SH-SY5Y (cell line): ENCODE measurements at regions not wholly inside any gene's neighbourhood (a gene's known extent, or its start where the extent isn't known, plus 50 kb on each side); places are given as distances from the start of the nearest gene placed in this dataset.

Source experiments
- GATA2 ChIP-seq: IDR thresholded peaks from 2 replicates; pipeline ENCODE4 v1.6.1; 2011; ENCODE audit warnings: mild to moderate bottlenecking, low read depth, low read length
- GATA3 ChIP-seq: IDR thresholded peaks from 2 replicates; pipeline ENCODE4 v1.6.1; 2011; ENCODE audit warnings: low read depth, mild to moderate bottlenecking, low read length, moderate library complexity

DNA sequence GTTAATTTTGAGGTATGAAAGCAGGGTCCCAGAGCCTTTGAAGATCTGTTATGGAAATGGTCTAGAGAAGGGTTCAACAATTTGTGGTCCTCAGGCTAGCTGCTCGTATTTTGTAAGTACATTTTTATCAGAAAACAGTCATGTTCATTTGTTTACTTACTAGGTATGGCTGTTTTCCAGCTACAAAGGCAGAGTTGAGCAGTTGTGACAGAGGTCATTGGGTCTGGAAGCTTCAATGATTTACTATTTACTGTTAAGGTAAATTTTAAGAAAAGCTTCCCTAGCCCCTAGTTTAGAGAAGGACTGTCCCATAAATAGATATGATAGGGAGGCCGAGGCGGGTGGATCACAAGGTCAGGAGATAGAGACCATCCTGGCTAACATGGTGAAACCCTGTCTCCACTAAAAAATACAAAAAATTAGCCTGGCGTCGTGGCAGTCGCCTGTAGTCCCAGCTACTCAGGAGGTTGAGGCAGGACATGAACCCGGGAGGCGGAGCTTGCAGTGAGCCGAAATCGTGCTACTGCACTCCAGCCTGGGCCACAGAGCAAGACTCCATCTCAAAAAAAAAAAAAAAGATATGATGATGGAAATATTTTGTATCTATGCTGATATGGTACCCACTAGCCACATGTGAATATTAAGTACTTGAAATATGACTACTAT lies 538.4 kb upstream of the CITED2 start:
- no peak for TF ChIP-seq GATA2
- TF ChIP-seq GATA3, result no peak

- no peak for TF ChIP-seq GATA3
- no peak for TF ChIP-seq GATA2
These were observed 535.5 kb upstream of the CITED2 start for GRCh38 chr6:139909992-139910391.

- TF ChIP-seq GATA3, result no peak
- TF ChIP-seq GATA2, result no peak
These were observed 531.1 kb upstream of the CITED2 start for GRCh38 chr6:139905404-139906052.

DNA sequence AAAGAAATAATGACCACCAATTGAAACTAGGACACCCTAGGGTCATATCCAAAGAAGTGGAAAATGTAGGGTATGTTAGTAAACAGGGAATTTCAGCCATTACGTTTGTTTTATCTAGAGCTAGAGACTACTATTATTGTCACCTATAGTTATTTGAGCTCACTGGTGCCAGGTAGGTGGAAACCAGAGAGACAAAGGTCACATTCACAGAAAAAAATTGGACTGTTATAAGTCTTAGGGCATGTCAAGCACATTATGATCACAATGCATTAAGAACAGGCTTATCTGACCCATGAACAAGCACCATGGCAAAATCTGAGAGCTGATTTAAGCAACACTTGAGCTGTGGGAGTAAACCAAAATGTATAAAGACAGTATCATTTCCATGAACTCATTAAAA lies 530.1 kb upstream of the CITED2 start:
- TF ChIP-seq GATA3 (no peak), GATA2 (no peak)

GRCh38 chr6:139904158-139904533 lies 529.7 kb upstream of the CITED2 start:
- TF ChIP-seq GATA3 (no peak), GATA2 (no peak)

DNA sequence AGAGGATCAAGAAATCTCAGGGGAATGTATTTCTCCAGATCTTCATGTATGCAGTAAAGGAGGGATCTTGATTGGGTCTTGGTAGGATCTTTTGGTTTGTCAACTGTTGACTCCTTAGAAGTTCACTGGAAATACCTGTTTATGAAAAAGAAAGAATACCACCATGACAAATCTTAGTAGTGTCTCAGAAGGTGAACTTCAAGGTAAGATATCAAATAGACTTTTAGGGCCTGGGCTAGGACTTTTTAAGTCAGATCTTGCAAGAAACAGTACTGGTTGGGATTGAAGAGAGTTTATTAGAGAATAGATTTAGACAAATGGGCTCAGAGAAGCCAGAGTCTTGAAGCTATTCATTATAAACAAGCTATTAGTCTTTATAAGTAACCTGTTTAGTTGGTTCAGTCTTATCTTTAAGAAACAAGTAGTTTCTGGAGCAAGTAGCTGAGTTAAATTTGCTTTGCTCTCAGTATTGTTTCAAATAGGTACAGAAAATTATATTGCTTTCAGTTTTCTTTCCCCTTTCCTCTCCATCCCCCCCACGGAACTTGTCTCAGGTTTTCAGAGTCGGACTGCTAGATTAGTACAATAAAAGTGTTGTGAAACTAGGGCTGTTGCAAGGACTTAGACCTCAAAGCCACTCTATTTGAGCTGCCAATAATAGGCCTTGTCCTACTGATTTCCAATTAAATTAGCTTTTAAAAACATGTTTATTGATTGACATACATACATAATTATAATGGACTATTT lies 529.1 kb upstream of the CITED2 start:
- no peak for TF ChIP-seq GATA2
- TF ChIP-seq GATA3, result no peak

- TF ChIP-seq GATA2, result no peak
- TF ChIP-seq GATA3, result no peak
These were observed 520.9 kb upstream of the CITED2 start for GRCh38 chr6:139895205-139895793.

DNA sequence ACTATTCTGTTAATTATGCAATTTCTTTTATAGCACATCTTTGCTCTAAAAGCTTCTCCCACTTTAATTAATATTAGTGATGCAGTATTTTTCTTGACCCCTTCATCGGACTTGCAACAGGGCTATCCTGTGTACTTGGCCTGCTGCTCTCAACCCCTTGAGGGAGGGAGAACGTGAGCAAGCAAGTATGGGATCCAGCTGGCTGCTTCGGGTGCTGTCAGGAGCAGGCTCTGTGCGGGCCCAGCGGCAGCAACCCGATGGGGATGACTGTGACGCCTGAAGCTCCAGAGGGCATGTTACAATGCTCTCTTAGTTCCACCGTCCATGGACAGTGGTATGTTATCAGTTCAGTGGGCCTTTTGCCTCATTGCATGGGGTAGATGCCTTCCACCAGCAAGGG lies 519.8 kb upstream of the CITED2 start:
- TF ChIP-seq GATA2 (no peak), GATA3 (no peak)

GRCh38 chr6:139891471-139891870 lies 517.0 kb upstream of the CITED2 start:
- TF ChIP-seq GATA3 (no peak), GATA2 (no peak)

DNA sequence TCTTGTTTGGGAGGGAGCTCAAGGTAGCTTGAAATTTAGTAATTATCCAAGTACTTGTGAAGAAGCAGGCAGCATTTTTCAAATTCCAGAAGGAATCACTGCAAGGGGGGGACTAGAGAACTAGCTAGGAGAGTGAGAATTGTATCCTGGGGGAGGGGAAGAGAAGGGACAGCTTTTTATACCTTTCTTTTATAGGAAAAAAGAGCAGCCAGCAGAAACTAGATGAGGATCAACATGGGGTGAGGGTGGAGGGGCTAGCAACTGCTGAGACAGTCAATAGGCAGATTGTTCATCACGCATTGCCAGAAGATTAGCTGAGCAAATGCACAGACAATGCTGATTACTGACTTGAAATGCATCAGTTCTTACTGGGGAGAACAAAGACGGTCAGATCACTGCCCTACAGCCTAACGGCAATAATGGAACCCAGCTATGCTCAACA lies 514.3 kb upstream of the CITED2 start:
- no peak for TF ChIP-seq GATA2
- TF ChIP-seq GATA3, result no peak

DNA sequence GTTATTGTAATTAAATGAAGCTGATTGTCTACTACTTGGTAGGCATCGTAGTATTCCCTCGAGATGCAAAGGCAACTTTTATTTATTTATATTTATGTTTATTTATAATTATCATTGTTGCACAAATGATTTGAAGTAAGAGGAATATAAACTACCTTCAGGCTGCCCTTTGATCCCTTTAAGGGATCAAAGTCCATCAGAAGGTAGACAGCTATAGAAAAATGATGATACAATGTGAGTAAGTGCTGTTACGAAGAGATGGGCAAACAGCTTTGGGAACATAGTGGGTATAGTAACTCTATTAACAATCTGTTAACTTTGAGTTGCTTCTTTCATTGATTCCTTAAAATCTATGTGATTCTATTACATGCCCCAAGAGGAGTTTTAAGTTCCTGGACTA lies 512.8 kb upstream of the CITED2 start:
- TF ChIP-seq GATA2 (no peak), GATA3 (no peak)

DNA sequence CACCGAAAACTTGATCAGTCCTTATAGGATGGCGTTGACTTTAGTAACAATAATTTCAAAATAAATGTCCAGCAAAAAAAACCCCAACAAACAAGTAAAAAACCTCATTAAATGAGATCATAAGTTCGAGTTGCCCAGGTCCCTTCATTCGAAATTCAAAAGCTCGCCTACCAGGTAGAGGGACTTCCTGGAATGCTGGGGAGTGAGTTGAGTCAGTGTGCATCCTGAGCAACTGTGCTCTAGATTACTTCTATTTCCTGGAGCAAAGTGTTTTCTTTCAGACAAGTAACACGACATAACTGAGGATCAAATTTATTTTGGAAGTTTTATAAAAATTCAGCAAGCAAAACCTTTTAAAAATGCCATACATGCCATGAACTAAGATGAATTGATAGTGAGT lies 511.9 kb upstream of the CITED2 start:
- TF ChIP-seq GATA3, result no peak
- TF ChIP-seq GATA2, result no peak

- no peak for TF ChIP-seq GATA2
- no peak for TF ChIP-seq GATA3
These were observed 511.5 kb upstream of the CITED2 start for GRCh38 chr6:139885909-139886308.

- TF ChIP-seq GATA2 (no peak), GATA3 (no peak)
These were observed 509.3 kb upstream of the CITED2 start for GRCh38 chr6:139883776-139884175.

DNA sequence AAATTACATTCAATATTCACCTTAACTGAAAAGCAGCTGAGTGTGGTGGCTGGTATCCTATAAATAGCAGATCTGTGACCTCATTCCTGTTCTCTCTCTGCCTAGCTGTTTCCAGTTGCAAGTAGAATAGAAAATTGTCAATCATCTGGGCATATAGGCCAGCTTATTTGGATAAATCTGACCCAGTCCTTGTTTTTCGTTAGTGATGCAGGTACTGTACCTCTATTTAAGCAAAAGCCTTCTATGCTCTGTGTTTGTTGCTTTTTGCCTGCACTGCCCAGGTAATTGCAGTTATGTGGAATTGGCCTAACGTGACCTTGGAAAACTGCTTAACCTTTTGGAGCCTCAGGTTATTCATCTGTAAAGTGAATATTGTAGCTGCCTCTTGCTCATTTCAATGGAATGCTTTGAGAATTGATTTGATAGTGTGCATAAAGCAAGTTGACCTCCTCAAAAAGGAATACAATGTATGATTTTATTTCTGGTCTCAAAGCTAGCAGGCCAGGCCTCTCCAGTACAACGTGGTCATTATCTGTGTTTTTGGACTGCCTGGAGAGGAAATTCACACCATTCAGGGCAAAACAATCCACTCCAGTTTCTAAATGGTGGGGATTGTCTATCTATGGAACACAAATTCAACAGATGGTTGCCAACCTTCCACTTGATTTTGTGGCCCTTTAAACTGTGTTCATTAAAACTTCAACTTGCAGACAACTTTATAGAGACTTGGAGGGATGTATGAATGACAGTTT lies 508.7 kb upstream of the CITED2 start:
- TF ChIP-seq GATA2 (no peak), GATA3 (no peak)

GRCh38 chr6:139882234-139882633 lies 507.8 kb upstream of the CITED2 start:
- TF ChIP-seq GATA3 (no peak), GATA2 (no peak)
